ENCODE measurements at regions not wholly inside any gene's neighbourhood (a gene's known extent, or its start where the extent isn't known, plus 50 kb on each side); places are given as distances from the start of the nearest gene placed in this dataset.

- H3K79me2 ChIP-seq (ENCODE audit: control insufficient read depth, insufficient read depth, low read length) = no peaks in the 10 kb centered on the region
- DNase-seq (ENCODE audit: low read depth, low spot score) = peak; percentile 48
- ChIA-PET POLR2A (no interaction called here), CTCF (no interaction called here)
- no peaks in the 10 kb centered on the region for H3K36me3 ChIP-seq (ENCODE audit: control insufficient read depth in 2 of 2, extremely low read depth in 1 of 2, insufficient read depth in 2 of 2, low read length in 2 of 2)
- TF ChIP-seq JUN (IDR thresholded peaks at IDR 0.05; ENCODE audit: borderline replicate concordance, insufficient read depth, insufficient read length, low read depth) = peak; percentile 23
- TF ChIP-seq FOS (IDR thresholded peaks at IDR 0.05; ENCODE audit: borderline replicate concordance, insufficient read depth, low read length) = peak; percentile 64
- TF ChIP-seq POLR2AphosphoS5 (IDR thresholded peaks at IDR 0.05; ENCODE audit: insufficient read depth, low read depth, low read length) = no peak
- no peak for TF ChIP-seq POLR2A (IDR thresholded peaks at IDR 0.05; ENCODE audit: low read depth, low read length)
- BruUV-seq (replicated peaks) = no TSS peak
- H3K4me2 ChIP-seq (ENCODE audit: insufficient read depth, low read length) = peak overlapping the region; percentile 8
- dilution Hi-C loops (cut with MboI; ENCODE audit: extremely low pct_ligation_motif_present, low sequenced_read_pairs) = no loop called here
- no peaks in the 10 kb centered on the region for H3K9me3 ChIP-seq (replicated peaks; ENCODE audit: control insufficient read depth, insufficient read depth, low read length)
- H3K9ac ChIP-seq (replicated peaks; ENCODE audit: extremely low read depth, insufficient read depth, low read length) = no peak overlapping the region
- intact Hi-C loops (cut with micrococcal nuclease) = loop anchor here (5.0 kb wide), 1 partner anchor 519 kb away; no protein-coding TSS in a partner anchor
- H3K9me1 ChIP-seq (replicated peaks; ENCODE audit: control insufficient read depth, extremely low read depth, insufficient read depth, low read length) = no peaks in the 10 kb centered on the region
- H3K4me1 ChIP-seq (ENCODE audit: control insufficient read depth, extremely low read depth, insufficient read depth, low read length) = peaks cover 9% of the 10 kb centered on the region
- FAIRE-seq = peak; percentile 59
- H3K27me3 ChIP-seq (ENCODE audit: control insufficient read depth in 2 of 2, insufficient read depth in 2 of 2, low read length in 2 of 2) = no peaks in the 10 kb centered on the region
- no peak overlapping the region for H3K4me3 ChIP-seq (replicated peaks in 1 of 3; ENCODE audit: insufficient read depth in 1 of 3, low read depth in 1 of 3, low read length in 3 of 3)
- no peak overlapping the region for H2AFZ ChIP-seq (ENCODE audit: low read depth, low read length)
- H4K20me1 ChIP-seq (replicated peaks; ENCODE audit: control insufficient read depth, extremely low read depth, insufficient read depth, low read length) = no peaks in the 10 kb centered on the region
- H3K27ac ChIP-seq (ENCODE audit: insufficient read depth, low read depth, low read length) = no peak overlapping the region
Observed at GRCh38 chr5:89246252-89246651, 363.3 kb upstream of the MEF2C start.

- H3K27me3 ChIP-seq (ENCODE audit: control insufficient read depth in 2 of 2, insufficient read depth in 2 of 2, low read length in 2 of 2) = no peaks in the 10 kb centered on the region
- no peak overlapping the region for H3K4me3 ChIP-seq (replicated peaks in 1 of 3; ENCODE audit: insufficient read depth in 1 of 3, low read depth in 1 of 3, low read length in 3 of 3)
- FAIRE-seq (no peak), DNase-seq (ENCODE audit: low read depth, low spot score) (no peak)
- H2AFZ ChIP-seq (ENCODE audit: low read depth, low read length) = no peak overlapping the region
- H3K36me3 ChIP-seq (ENCODE audit: control insufficient read depth in 2 of 2, extremely low read depth in 1 of 2, insufficient read depth in 2 of 2, low read length in 2 of 2) = no peaks in the 10 kb centered on the region
- no peaks in the 10 kb centered on the region for H4K20me1 ChIP-seq (replicated peaks; ENCODE audit: control insufficient read depth, extremely low read depth, insufficient read depth, low read length)
- H3K9ac ChIP-seq (replicated peaks; ENCODE audit: extremely low read depth, insufficient read depth, low read length) = no peak overlapping the region
- intact Hi-C loops (cut with micrococcal nuclease) = no loop called here
- H3K4me1 ChIP-seq (ENCODE audit: control insufficient read depth, extremely low read depth, insufficient read depth, low read length) = peaks cover 9% of the 10 kb centered on the region
- no peak overlapping the region for H3K27ac ChIP-seq (ENCODE audit: insufficient read depth, low read depth, low read length)
- no peak overlapping the region for H3K4me2 ChIP-seq (ENCODE audit: insufficient read depth, low read length)
- H3K79me2 ChIP-seq (ENCODE audit: control insufficient read depth, insufficient read depth, low read length) = no peaks in the 10 kb centered on the region
- BruUV-seq (replicated peaks) = no TSS peak
- CTCF ChIA-PET = no interaction called here
- no peaks in the 10 kb centered on the region for H3K9me3 ChIP-seq (replicated peaks; ENCODE audit: control insufficient read depth, insufficient read depth, low read length)
- no peaks in the 10 kb centered on the region for H3K9me1 ChIP-seq (replicated peaks; ENCODE audit: control insufficient read depth, extremely low read depth, insufficient read depth, low read length)
- TF ChIP-seq MAX (IDR thresholded peaks at IDR 0.05; ENCODE audit: insufficient read depth, insufficient read length) (no peak), FOS (IDR thresholded peaks at IDR 0.05; ENCODE audit: borderline replicate concordance, insufficient read depth, low read length) (no peak), EZH2 (IDR thresholded peaks at IDR 0.05; ENCODE audit: borderline replicate concordance, low read depth, low read length, severe bottlenecking) (no peak), POLR2A (IDR thresholded peaks at IDR 0.05; ENCODE audit: low read depth, low read length) (no peak), CTCF (IDR thresholded peaks at IDR 0.05; ENCODE audit: extremely low read depth in 1 of 2, insufficient read depth in 1 of 2, low read depth in 1 of 2, low read length in 2 of 2) (no peak), JUN (IDR thresholded peaks at IDR 0.05; ENCODE audit: borderline replicate concordance, insufficient read depth, insufficient read length, low read depth) (no peak)
- POLR2A ChIA-PET = no interaction called here
- dilution Hi-C loops (cut with MboI; ENCODE audit: extremely low pct_ligation_motif_present, low sequenced_read_pairs) = no loop called here
Observed at GRCh38 chr5:89243611-89244010, 360.6 kb upstream of the MEF2C start.

All from endothelial cell of umbilical vein (primary cell).